HG02840 (cell line): ENCODE measurements at regions not wholly inside any gene's neighbourhood (a gene's known extent, or its start where the extent isn't known, plus 50 kb on each side); places are given as distances from the start of the nearest gene placed in this dataset.

Source experiments
- ATAC-seq: cut with Tn5 transposase; IDR thresholded peaks from one replicate; pipeline ENCODE4 v1.9.1; 2021; ENCODE audit warnings: mild to moderate bottlenecking, moderate library complexity, moderate number of reproducible peaks; ENCODE audit not compliant: unreplicated experiment, low FRiP score

DNA sequence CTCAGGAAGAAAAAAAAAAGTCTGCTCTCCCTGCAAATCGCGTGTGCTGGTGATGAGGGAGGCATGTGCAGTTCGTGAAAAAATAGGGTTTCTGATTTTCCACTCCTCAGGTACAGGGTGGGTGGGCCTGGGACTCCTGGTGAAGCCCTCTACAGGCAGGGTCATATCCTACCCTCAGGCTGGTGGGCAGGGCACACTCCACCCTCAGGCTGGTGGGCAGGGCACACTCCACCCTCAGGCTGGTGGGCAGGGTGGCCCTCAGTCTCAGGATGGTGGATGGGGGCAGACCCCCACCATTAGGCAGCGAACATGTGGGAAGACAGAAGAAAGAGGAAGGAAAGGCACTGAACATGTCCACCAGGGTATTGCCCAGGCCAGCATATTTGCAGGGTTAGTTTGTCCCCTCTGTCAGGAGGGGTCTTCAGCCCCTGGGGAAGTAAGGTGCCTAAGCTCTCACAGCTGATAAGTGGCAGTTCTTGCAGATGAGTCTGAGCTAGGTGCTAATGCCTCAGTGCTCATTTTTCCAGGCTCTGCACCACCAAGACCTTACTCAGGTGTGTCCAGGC is 95.2 kb upstream of the RAB6C start:
- no peak for ATAC-seq

DNA sequence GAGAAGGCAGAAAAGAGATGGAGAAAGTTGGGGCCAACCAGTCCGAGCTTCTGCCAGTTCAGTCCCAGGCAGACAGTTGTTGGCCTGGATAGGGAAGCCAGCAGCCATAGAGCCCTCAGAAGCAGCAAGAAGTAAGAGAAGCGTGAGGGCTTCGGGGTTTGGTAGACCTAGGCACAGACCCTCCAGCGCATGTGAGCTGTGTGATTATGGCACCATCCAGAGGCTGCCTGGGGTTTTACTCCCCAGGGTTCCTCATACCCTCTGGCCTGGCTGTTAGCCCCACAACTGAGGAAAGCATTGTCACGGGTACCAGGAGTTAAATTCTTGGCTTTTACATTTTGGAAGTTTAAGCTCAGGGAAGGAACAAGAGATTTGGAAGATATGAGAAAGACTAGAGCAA is 93.7 kb upstream of the RAB6C start:
- ATAC-seq: no peak

DNA sequence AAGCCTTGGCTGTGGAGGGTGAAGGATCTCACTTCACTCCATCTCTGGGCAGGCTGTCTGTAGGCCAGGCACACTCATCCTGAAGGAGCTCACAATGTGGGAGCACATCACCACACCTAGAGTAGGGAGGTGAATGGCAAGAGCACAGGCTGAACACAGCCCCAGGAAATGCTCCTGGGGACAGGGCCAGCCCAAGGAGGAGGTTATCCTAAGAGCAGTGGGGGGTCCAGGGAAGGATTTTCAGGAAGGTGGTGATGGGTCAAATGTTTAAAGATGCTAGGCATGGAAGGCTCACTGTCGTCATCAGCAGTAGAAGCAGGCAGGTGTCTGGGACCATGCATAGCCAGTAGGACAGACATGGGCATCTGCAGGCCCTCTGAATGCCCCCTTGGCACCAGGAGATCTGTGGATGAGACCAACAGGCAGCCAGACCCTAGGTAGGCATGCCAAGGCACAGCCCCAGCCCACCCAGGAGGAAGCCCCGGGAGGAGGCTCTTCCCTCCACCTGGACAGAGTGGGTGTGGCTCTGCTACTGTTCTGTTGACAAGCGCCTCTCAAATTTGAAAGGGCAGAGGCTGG is 91.7 kb upstream of the RAB6C start:
- ATAC-seq: no peak

DNA sequence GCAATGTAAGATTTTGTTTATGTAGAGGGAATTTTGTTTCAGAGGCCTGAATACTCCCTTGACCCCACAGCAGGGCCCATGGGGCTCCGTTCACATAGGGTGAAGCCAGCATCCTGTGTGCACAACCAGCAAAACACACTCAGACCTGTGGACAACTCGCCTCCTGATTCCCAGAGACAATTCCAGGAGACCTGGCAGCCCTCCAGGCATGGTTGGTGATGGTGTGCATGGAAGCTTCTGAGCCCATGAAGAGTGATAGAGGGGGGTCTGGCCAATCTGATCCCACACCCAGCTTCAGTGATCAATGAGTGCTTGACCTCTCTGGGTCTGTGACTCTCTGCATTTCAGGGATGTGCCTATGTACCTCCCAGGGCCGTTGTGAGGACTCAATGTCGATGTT is 91.0 kb upstream of the RAB6C start:
- ATAC-seq: no peak

DNA sequence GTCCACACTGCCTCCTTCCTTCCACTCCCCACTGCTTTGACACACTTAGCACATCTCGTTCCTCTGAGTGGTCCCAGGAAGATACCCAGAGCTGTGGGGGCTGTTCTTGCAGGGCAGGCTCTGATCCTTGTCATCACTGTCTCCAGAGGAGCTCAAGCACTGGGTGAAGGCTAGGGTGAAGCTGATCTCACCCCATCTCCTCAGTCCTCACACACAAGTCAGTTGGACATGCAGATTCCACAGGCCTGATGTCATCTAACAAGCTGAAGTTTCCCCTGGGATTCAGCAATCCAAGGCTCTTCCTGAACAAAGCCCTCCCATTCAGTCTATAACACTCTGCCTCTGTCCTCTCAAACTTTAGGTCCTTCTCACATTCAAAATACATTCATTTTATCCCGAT is 90.6 kb upstream of the RAB6C start:
- ATAC-seq: no peak

DNA sequence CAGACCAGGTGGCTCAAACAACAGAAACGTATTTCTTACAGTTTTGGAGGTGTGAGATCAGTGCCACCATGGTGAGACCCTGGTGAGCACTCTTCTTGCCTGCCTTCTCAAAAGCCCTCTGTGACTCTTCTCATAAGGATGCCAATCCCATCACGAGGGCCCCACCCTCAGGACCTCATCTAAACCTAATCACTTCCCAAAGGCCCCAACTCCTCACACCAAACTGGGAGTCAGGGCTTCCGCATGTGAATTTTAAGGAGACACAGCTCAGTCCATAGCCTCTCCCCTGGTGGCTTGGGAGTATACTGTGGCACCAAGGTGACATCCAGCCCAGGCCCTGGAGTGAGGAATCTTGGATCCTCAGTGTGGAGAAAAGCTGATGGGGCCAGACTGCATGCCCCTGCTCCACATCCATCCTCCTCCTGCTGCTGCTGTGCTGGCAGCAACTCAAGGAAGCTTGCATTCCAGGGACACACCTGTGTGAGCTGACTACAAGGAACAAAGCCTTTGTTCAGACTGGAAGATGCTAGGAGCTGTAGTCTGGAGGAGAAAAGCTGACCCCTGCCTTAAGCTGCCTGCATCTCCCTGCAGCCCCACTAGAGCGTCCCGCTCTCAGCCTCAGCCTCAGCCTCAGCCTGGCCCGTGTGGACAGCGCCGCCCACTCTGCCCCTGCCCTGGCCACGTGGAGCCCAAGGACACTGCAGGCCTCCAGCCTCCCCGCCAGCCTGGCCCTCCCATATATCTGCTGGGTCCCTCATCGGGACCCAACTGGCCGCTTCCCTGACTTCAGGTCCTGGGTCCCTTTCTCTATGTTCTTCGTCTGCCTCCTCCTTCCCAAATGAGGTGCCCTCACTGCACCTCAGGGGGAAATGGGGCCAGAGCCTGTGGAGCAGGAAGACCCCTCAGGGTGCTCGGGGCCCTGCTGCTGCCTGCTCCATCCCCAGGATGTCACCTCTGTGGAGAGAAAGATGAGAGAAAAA is 87.8 kb upstream of the RAB6C start:
- no peak for ATAC-seq

DNA sequence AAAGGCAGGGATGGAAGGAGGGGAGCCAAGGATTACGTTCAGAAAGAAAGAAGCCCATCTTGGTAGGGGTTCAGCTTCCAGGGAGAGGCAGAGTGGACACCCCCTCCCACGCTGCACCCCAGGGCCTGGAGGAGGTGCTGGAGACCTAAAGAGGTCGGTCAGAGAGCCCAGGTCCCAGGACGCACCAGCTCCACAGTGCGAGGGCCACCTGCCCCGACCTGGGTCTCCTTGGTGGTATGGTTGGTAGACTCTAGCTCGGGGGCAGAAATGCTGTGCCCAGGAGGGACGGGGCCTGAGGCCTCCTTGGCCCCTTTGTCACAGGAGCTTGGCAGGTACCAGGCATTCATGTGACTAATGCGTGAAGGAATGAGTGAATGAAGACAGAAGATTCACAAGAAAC is 87.1 kb upstream of the RAB6C start:
- ATAC-seq: no peak

DNA sequence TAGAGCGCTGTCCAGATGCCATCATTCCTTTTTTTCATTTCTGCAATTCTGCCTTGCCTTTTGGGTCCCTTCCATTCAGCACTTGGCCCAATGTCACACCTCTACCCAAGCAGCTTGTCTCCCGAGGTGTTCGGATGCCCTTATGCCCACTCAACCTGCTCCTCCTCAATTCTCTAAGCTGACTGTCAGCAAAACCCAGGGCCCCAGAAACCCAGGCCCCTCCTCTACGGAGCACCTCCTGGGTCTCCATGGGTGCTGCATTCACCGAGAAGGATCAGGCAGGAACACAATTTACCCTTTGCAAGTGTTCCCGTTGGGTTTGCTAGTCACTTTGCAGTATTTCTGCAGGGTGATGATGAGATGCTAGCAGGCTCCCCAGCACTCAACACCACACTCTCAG is 86.7 kb upstream of the RAB6C start:
- no peak for ATAC-seq

DNA sequence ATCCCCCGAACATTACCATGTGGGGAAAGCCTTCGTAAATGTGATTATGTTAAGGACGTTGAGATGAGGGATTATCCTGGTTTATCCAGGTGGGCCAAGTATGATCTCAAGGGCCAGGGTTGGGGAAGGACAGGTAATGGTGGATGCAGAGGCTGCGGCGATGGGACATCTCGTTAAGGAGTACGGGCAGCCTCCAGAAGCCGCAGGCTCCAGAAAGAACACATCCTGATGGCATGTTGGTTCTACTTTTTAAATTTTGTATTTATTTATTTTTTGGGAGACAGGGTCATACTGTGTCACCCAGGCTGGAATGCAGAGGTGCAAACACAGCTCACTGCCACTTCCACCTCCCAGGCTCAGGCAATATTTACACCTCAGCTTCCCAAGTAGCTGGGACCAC is 86.2 kb upstream of the RAB6C start:
- ATAC-seq: no peak

DNA sequence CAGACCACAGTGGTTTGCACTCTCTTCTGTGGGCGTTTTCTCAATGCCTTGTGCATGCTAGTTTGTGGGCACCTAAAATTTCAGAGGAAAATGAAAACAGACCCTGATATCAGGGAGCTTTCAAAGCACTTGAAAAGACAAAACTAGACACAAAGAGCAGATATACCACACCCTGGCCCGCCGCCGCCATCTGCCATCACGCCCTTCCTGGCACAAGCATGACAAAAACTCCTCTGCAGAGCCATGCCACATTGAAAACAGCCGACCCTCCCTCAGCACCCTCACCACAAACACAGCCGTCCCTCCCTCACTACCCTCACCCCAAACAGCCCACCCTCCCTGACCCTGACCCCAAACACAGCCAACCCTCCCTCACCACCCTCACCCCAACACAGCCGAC is 84.8 kb upstream of the RAB6C start:
- ATAC-seq: no peak

DNA sequence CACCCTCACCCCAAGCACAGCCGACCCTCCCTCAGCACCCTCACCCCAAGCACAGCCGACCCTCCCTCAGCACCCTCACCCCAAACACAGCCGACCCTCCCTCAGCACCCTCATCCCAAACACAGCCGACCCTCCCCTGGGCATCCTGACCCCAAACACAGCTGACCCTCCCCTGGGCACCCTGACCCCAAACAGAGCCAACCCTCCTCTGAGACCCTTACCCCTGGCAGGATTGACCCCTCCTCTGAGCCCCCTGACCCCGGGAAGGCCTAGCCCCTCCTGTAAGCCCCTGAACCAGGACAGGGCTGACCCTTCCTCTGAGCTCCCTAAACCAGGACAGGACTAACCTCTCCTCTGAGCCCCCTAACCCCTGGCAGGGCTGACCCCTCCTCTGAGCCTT is 84.4 kb upstream of the RAB6C start:
- ATAC-seq: no peak

DNA sequence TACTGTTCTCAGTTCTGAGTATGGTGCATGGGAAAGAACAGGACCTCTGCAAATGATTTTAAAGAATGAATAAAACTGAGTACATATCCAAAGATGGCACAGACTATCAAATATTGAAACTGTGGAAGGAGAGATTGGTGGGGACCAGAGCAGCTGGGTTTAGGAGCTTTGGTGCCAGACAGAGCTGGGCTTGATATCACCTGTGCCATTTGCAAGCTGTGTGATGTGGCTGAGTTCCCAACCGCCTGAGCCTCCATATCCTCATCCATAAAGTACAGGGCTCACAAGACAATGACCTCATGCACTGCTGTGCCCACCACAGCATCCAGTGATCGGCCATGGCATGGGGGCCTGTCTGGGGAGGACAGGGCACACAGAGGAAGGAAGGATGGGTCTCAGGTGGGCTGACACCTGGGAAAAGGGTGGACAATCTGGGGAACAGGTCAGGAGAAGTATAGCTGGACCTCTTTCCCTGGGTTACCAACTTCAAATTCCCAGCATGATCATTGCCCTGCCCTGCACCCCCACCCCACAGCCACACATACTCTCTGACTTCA is 83.9 kb upstream of the RAB6C start:
- ATAC-seq: no peak

DNA sequence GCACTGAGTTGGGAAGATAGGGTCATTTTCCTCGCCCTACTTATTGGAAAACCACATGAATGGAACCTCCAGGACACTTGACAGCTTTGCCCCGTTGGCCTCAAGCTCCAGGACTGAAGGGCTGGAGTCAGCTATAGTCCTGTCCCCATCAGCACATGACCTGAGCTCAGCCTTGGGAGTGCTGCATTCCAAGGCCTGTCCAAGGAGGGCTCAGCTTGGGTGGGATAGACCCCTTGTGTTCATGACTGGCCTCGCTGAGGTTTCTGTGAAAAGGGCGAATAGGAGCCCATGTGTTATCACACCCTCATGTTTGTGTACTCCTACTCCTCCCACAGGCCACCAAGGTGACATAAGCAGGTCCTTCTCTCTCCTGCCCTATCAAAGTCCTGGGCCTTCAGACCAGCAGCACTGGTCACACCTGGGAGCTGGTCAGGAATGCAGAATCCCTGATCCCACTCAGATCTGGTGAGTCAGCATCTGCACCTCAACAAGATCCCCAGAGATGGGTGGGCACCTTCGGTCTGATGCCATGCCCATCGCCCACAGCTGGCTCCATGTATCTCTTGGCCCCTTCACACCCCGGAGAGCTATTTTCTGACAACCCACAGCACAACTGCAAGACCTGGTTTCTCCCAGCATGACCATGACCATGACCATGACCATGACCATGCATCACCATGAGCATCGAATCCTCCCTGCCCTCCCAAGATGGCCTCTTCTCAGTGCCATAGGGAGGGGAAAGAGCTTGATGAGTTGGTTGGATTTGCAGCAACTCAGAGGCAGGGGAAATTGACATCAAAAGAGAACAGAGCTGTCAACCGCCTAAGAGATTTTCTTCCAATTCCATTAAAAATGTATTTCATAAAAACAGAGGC is 83.0 kb upstream of the RAB6C start:
- ATAC-seq: no peak

DNA sequence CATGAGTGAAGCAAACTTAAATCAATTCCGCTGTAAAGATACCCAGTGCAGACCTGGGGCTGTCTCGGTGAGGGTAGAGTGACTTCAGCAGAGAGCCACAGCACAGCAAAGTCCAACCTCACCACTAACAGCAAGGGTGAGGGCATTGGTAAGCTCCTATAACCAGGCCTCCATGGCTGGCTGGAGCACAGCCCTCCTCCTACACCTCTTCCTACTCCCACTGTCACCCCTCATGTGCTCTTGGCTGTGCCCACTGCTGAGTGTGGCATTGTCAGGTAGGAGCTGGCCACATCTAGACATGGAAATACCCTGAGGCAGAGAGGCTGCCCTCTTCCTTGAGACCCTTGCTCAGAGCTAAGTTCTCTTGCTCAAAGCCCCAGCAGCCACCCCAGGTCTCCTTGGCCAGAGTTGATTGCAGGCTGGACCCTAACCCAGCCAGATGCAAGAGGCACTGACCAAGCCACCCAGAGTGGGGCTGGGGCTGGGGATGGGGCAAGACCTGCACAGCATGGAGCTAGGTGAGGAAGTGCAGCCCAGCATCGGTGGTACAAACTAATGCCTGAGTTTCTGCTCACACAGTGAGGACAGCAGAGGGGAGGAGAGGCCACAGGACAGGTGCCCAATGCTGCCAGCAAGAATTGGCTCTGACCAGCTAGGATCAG is 77.6 kb upstream of the RAB6C start:
- no peak for ATAC-seq

DNA sequence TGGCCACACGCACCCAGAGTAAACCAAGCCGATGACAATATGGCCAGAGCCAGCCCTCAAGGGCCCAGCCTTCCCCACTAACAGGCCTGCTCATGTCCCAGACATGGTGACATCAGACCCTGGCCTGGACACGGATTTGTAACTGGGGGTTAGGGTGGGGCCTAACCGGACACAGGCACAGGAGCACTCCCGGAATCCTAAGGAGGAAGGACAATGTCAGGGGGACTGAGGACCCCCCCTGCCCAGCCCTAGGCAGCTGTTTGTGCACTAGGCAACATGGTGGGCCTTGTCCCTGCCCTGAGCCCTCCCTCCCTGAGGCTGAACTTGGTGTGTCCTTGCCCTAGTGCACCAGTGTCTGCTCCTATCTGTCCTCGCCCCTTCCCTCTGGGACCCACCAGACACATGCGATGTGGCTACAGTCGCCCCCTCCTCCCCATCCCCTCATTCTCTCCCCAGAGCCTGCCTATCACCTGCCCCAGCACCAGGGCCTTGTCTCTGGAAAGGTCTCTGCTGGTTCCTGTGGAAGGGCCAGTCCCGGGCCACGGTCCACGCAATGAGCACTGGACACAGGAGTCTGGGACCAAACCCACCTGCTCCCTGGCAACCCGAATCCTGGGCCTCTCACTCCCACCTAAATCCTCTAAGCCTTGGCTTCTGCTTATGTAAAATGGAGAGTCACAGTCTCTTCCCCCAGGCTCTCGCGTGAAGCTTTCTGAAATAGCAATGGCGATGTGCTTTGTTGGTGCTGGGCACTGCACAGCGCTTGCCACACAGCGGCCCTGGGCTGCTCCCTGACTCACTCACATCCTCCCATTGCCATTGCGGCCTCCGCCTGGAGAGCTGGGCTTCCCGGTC is 76.5 kb upstream of the RAB6C start:
- ATAC-seq: no peak

DNA sequence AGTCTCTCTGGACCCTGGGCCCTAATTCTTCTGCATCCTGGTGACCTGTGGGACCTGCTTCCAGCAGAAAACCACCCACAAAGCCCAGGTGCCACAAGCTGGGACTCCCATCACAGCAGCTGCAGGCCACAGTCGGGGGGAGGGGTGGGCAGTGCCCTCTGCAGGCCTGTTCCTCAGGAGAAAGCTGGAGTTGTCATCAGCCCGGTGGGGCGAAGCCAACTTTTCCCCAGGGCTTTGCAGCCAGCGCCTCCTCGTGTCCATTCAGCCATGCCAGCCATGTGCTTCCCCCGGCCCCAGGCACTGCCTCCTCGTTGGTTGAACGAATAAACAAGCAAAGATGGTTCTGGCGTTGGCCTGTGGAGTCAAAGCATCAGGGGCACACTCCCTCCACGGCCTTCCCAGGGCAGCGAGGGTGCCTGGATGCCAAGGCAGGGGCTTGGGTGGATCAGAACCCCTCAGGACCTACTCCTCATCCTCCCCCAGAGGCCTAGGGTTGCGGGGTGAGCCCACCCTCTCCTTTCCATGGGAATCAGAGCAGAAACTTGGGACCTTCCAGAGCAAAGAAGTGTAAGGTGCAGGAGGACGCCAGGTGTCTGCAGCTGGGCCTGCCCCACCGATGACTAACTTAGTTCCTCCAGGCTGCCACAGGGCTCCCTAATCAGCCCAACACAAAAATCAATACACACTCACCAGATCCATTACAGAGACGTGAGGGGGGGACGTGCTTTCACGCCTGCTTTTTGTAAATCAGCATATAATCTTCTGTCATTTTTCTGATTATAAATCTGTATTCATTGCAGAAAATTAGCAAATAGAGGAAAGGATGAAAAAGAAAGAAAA is 75.7 kb upstream of the RAB6C start:
- ATAC-seq: no peak

DNA sequence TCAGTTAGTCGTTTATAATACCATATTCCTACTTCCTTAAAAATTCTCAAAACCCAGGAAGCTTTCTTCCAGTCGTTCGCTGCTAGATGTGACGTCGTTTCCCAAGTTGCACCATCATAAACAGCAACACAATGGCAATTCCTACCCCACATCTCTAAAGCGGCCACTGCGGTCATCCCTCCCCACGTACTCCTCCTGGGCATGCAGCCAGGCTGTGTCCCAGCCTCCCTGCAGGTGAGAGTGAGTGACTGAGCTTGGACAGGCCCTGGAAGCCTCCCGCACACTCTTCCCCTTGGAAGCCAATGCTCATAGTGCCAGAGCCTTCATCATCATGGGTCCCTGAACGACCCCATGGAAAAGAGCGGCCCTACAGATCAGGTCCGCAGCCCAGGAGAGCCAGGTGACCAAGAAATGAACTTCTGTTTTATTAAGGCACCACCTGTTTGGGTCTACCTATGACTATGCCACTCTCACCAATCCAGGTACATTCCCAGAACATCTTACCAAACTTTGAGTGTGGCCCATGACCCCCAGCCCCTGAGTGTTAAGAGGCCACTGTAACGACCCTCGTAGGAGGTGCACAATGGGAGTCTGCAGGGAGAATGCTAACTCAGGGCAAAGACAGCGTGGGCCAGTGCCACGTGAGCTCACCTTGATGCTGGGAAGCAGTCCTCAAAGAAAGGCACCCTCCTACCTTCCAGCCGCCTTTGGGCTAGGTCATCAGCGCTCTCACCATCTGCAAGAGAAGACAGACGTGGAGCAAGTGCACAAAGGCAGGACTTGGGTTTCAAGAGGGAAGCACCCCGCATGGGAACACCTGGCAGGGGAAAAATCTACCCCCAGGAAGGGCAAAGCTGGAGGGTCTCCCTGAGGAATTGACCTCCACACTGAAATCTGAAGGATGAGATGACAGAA is 74.7 kb upstream of the RAB6C start:
- ATAC-seq: no peak
